ENCODE measurements at regions not wholly inside any gene's neighbourhood (a gene's known extent, or its start where the extent isn't known, plus 50 kb on each side); places are given as distances from the start of the nearest gene placed in this dataset.
A peak's percentile ranks its signal among the peaks of the same experiment; 100 is the strongest.
"Not testable (repeated sequence)": the region's sequence is repeated elsewhere in the genome, so short reads cannot be mapped to it uniquely, and the experiment has no call there.

- intact Hi-C loops (cut with micrococcal nuclease), result no loop called here
- no peak for DNase-seq (ENCODE audit: low spot score)
- H3K4me3 Mint-ChIP-seq (ENCODE audit: low read depth), result no peak overlapping the region
- no peaks in the 10 kb centered on the region for H3K36me3 Mint-ChIP-seq (ENCODE audit: low read depth)
- H3K9me3 Mint-ChIP-seq, result no peaks in the 10 kb centered on the region
- H3K4me1 Mint-ChIP-seq (ENCODE audit: low read depth), result no peaks in the 10 kb centered on the region
- H3K27me3 Mint-ChIP-seq (ENCODE audit: low read depth), result no peaks in the 10 kb centered on the region
- no peak overlapping the region for H3K27ac Mint-ChIP-seq
These were observed 141.9 kb downstream of the CETN3 start for GRCh38 chr5:90267646-90268045.

GRCh38 chr5:90265545-90265857 is 144.1 kb downstream of the CETN3 start:
- intact Hi-C loops (cut with micrococcal nuclease), result loop anchor here (1.0 kb wide), 1 partner anchor 1536 kb away; no protein-coding TSS in a partner anchor
- H3K27ac Mint-ChIP-seq, result no peak overlapping the region
- DNase-seq (ENCODE audit: low spot score), result no peak
- H3K4me3 Mint-ChIP-seq (ENCODE audit: low read depth), result no peak overlapping the region
- no peaks in the 10 kb centered on the region for H3K27me3 Mint-ChIP-seq (ENCODE audit: low read depth)
- H3K36me3 Mint-ChIP-seq (ENCODE audit: low read depth), result no peaks in the 10 kb centered on the region
- no peaks in the 10 kb centered on the region for H3K4me1 Mint-ChIP-seq (ENCODE audit: low read depth)
- H3K9me3 Mint-ChIP-seq, result no peaks in the 10 kb centered on the region

GRCh38 chr5:90264689-90265544 is 144.6 kb downstream of the CETN3 start:
- no peaks in the 10 kb centered on the region for H3K27me3 Mint-ChIP-seq (ENCODE audit: low read depth)
- intact Hi-C loops (cut with micrococcal nuclease), result loop anchor here (1.0 kb wide), 1 partner anchor 1536 kb away; no protein-coding TSS in a partner anchor
- no peaks in the 10 kb centered on the region for H3K36me3 Mint-ChIP-seq (ENCODE audit: low read depth)

GRCh38 chr5:90263102-90263820 is 146.3 kb downstream of the CETN3 start:
- DNase-seq (ENCODE audit: low spot score), result no peak
- Mint-ChIP-seq H3K4me3 (ENCODE audit: low read depth) (no peak overlapping the region), H3K9me3 (no peaks in the 10 kb centered on the region), H3K36me3 (ENCODE audit: low read depth) (no peaks in the 10 kb centered on the region), H3K27ac (no peak overlapping the region), H3K27me3 (ENCODE audit: low read depth) (no peaks in the 10 kb centered on the region), H3K4me1 (ENCODE audit: low read depth) (no peaks in the 10 kb centered on the region)
- intact Hi-C loops (cut with micrococcal nuclease), result no loop called here

More at GRCh38 chr5:90264689-90265544, 144.6 kb downstream of the CETN3 start:
- no peak overlapping the region for H3K27ac Mint-ChIP-seq
- H3K4me3 Mint-ChIP-seq (ENCODE audit: low read depth), result no peak overlapping the region
- no peaks in the 10 kb centered on the region for H3K4me1 Mint-ChIP-seq (ENCODE audit: low read depth)
- no peaks in the 10 kb centered on the region for H3K9me3 Mint-ChIP-seq
- DNase-seq (ENCODE audit: low spot score), result peak; percentile 19

- no peaks in the 10 kb centered on the region for H3K9me3 Mint-ChIP-seq
- no peaks in the 10 kb centered on the region for H3K4me1 Mint-ChIP-seq (ENCODE audit: low read depth)
- DNase-seq (ENCODE audit: low spot score), result no peak
- no peak overlapping the region for H3K4me3 Mint-ChIP-seq (ENCODE audit: low read depth)
- intact Hi-C loops (cut with micrococcal nuclease), result no loop called here
- H3K36me3 Mint-ChIP-seq (ENCODE audit: low read depth), result no peaks in the 10 kb centered on the region
- no peaks in the 10 kb centered on the region for H3K27me3 Mint-ChIP-seq (ENCODE audit: low read depth)
- no peak overlapping the region for H3K27ac Mint-ChIP-seq
These were observed 158.1 kb downstream of the CETN3 start for GRCh38 chr5:90251447-90251846.

GRCh38 chr5:90248640-90249039 is 160.9 kb downstream of the CETN3 start:
- Mint-ChIP-seq H3K4me3 (ENCODE audit: low read depth) (no peak overlapping the region), H3K27me3 (ENCODE audit: low read depth) (no peaks in the 10 kb centered on the region), H3K4me1 (ENCODE audit: low read depth) (no peaks in the 10 kb centered on the region), H3K9me3 (no peaks in the 10 kb centered on the region), H3K36me3 (ENCODE audit: low read depth) (no peaks in the 10 kb centered on the region), H3K27ac (no peak overlapping the region)
- DNase-seq (ENCODE audit: low spot score), result no peak
- intact Hi-C loops (cut with micrococcal nuclease), result no loop called here

GRCh38 chr5:90243848-90244247 is 165.7 kb downstream of the CETN3 start:
- H3K9me3 Mint-ChIP-seq; H3K27ac Mint-ChIP-seq; H3K4me1 Mint-ChIP-seq (ENCODE audit: low read depth); H3K27me3 Mint-ChIP-seq (ENCODE audit: low read depth); DNase-seq (ENCODE audit: low spot score); H3K36me3 Mint-ChIP-seq (ENCODE audit: low read depth); H3K4me3 Mint-ChIP-seq (ENCODE audit: low read depth); intact Hi-C loops (cut with micrococcal nuclease): not testable (repeated sequence)

GRCh38 chr5:90233476-90233875 is 176.1 kb downstream of the CETN3 start:
- H3K4me3 Mint-ChIP-seq (ENCODE audit: low read depth), result no peak overlapping the region
- no peaks in the 10 kb centered on the region for H3K4me1 Mint-ChIP-seq (ENCODE audit: low read depth)
- H3K27ac Mint-ChIP-seq, result no peak overlapping the region
- intact Hi-C loops (cut with micrococcal nuclease), result no loop called here
- no peaks in the 10 kb centered on the region for H3K9me3 Mint-ChIP-seq
- H3K27me3 Mint-ChIP-seq (ENCODE audit: low read depth), result no peaks in the 10 kb centered on the region
- DNase-seq (ENCODE audit: low spot score), result no peak
- no peaks in the 10 kb centered on the region for H3K36me3 Mint-ChIP-seq (ENCODE audit: low read depth)

GRCh38 chr5:90231688-90232087 is 177.9 kb downstream of the CETN3 start:
- Mint-ChIP-seq H3K27me3 (ENCODE audit: low read depth) (no peaks in the 10 kb centered on the region), H3K9me3 (no peaks in the 10 kb centered on the region), H3K4me3 (ENCODE audit: low read depth) (no peak overlapping the region), H3K36me3 (ENCODE audit: low read depth) (no peaks in the 10 kb centered on the region), H3K27ac (no peak overlapping the region), H3K4me1 (ENCODE audit: low read depth) (no peaks in the 10 kb centered on the region)
- intact Hi-C loops (cut with micrococcal nuclease), result no loop called here
- no peak for DNase-seq (ENCODE audit: low spot score)

GRCh38 chr5:90227683-90228082 is 181.9 kb downstream of the CETN3 start:
- H3K4me1 Mint-ChIP-seq (ENCODE audit: low read depth), result no peaks in the 10 kb centered on the region

GRCh38 chr5:90226433-90227099 is 183.0 kb downstream of the CETN3 start:
- Mint-ChIP-seq H3K27me3 (ENCODE audit: low read depth) (no peaks in the 10 kb centered on the region), H3K27ac (no peak overlapping the region), H3K4me3 (ENCODE audit: low read depth) (no peak overlapping the region), H3K9me3 (no peaks in the 10 kb centered on the region), H3K4me1 (ENCODE audit: low read depth) (no peaks in the 10 kb centered on the region), H3K36me3 (ENCODE audit: low read depth) (no peaks in the 10 kb centered on the region)
- no peak for DNase-seq (ENCODE audit: low spot score)
- intact Hi-C loops (cut with micrococcal nuclease), result no loop called here

More at GRCh38 chr5:90227683-90228082, 181.9 kb downstream of the CETN3 start:
- intact Hi-C loops (cut with micrococcal nuclease), result no loop called here
- H3K27ac Mint-ChIP-seq, result no peak overlapping the region
- H3K4me3 Mint-ChIP-seq (ENCODE audit: low read depth), result no peak overlapping the region
- DNase-seq (ENCODE audit: low spot score), result no peak
- no peaks in the 10 kb centered on the region for H3K27me3 Mint-ChIP-seq (ENCODE audit: low read depth)
- no peaks in the 10 kb centered on the region for H3K36me3 Mint-ChIP-seq (ENCODE audit: low read depth)
- no peaks in the 10 kb centered on the region for H3K9me3 Mint-ChIP-seq

GRCh38 chr5:90224342-90224741 is 185.2 kb downstream of the CETN3 start:
- Mint-ChIP-seq H3K4me3 (ENCODE audit: low read depth) (no peak overlapping the region), H3K27ac (no peak overlapping the region), H3K9me3 (no peaks in the 10 kb centered on the region), H3K4me1 (ENCODE audit: low read depth) (no peaks in the 10 kb centered on the region), H3K27me3 (ENCODE audit: low read depth) (no peaks in the 10 kb centered on the region), H3K36me3 (ENCODE audit: low read depth) (no peaks in the 10 kb centered on the region)
- intact Hi-C loops (cut with micrococcal nuclease), result no loop called here
- DNase-seq (ENCODE audit: low spot score), result no peak

- Mint-ChIP-seq H3K27me3 (ENCODE audit: low read depth) (no peaks in the 10 kb centered on the region), H3K36me3 (ENCODE audit: low read depth) (no peaks in the 10 kb centered on the region), H3K4me1 (ENCODE audit: low read depth) (no peaks in the 10 kb centered on the region), H3K27ac (no peak overlapping the region), H3K9me3 (no peaks in the 10 kb centered on the region), H3K4me3 (ENCODE audit: low read depth) (no peak overlapping the region)
- no peak for DNase-seq (ENCODE audit: low spot score)
- intact Hi-C loops (cut with micrococcal nuclease), result no loop called here
These were observed 185.8 kb downstream of the CETN3 start for GRCh38 chr5:90223756-90224155.

Measured in activated T-helper 2 cell treated with anti-CD3 and anti-CD28 coated beads, Interferon-gamma antibody, Interleukin-2, Interleukin-4, amounts not matched to agents 10 μg/mL and 5 μg/mL and 100 μg/mL, durations not matched to agents 14 hours and 24 hours and 36 hours (primary cell).